Effector memory CD4-positive, alpha-beta T cell (primary cell): ENCODE measurements at regions not wholly inside any gene's neighbourhood (a gene's known extent, or its start where the extent isn't known, plus 50 kb on each side); places are given as distances from the start of the nearest gene placed in this dataset.

ENCODE experiments used
- DNase-seq, 3 donors: peaks; one replicate each; pipeline ENCODE4 v3.0.0-alpha.2; 2020
- H3K27ac ChIP-seq: 2 replicates; pipeline ENCODE4 v1.7.0; 2013; ENCODE audit warnings: mild to moderate bottlenecking, low read length, moderate library complexity; ENCODE audit not compliant: insufficient read depth, poor library complexity, severe bottlenecking
- H3K27me3 ChIP-seq: replicated peaks from 2 replicates; pipeline ENCODE4 v1.7.0; 2013; ENCODE audit warnings: mild to moderate bottlenecking, low read length; ENCODE audit not compliant: insufficient read depth, control insufficient read depth, poor library complexity, severe bottlenecking
- H3K36me3 ChIP-seq: 2 replicates; pipeline ENCODE4 v1.7.0; 2013; ENCODE audit warnings: mild to moderate bottlenecking, low read length, moderate library complexity; ENCODE audit not compliant: control insufficient read depth, insufficient read depth
- H3K4me1 ChIP-seq: 2 replicates; pipeline ENCODE4 v1.7.0; 2013; ENCODE audit warnings: low read length, mild to moderate bottlenecking; ENCODE audit not compliant: control insufficient read depth, insufficient read depth, poor library complexity, severe bottlenecking
- H3K4me3 ChIP-seq: 2 replicates; pipeline ENCODE4 v1.7.0; 2013; ENCODE audit warnings: low read length, low read depth, mild to moderate bottlenecking; ENCODE audit not compliant: insufficient read depth, poor library complexity, severe bottlenecking
- H3K9me3 ChIP-seq: 2 replicates; pipeline ENCODE4 v1.7.0; 2013; ENCODE audit warnings: mild to moderate bottlenecking, low read length, moderate library complexity; ENCODE audit not compliant: control insufficient read depth

GRCh38 chr6:66735106-66735890, 1028.3 kb upstream of the EYS start:
- Histone ChIP-seq H3K9me3 (no peaks in the 10 kb centered on the region), H3K36me3 (no peaks in the 10 kb centered on the region), H3K27me3 (no peaks in the 10 kb centered on the region), H3K4me1 (no peaks in the 10 kb centered on the region), H3K4me3 (no peak overlapping the region), H3K27ac (no peak overlapping the region)
- no peak for DNase-seq

- no peak for DNase-seq
- Histone ChIP-seq H3K4me1 (no peaks in the 10 kb centered on the region), H3K36me3 (no peaks in the 10 kb centered on the region), H3K4me3 (no peak overlapping the region), H3K27me3 (no peaks in the 10 kb centered on the region), H3K9me3 (no peaks in the 10 kb centered on the region), H3K27ac (no peak overlapping the region)
These were observed 1024.3 kb upstream of the EYS start for GRCh38 chr6:66731310-66731709.

DNA sequence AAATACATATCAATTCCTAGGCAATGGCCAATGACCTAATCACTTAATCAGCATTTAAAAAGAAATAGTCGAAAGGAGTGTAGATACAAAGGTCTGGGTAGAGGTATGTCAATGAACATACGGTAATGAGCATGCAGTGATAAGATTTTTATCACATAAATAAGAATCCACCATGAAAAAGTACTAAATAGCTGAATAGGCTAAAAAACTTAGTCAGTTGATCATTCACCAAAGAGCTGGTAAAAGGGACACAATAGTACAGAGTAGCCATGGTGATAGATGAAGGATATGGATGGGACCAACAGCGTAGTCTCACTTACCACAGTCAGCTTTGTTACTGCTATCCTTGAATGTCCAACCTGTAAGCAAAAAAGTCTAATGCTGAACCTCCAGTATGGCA, 1018.6 kb upstream of the EYS start:
- H3K4me1 ChIP-seq = no peaks in the 10 kb centered on the region
- H3K9me3 ChIP-seq = no peaks in the 10 kb centered on the region
- H3K27me3 ChIP-seq = no peaks in the 10 kb centered on the region
- DNase-seq = no peak
- no peak overlapping the region for H3K4me3 ChIP-seq
- H3K36me3 ChIP-seq = no peaks in the 10 kb centered on the region
- no peak overlapping the region for H3K27ac ChIP-seq

GRCh38 chr6:66717801-66718200, 1010.8 kb upstream of the EYS start:
- Histone ChIP-seq H3K4me3 (no peak overlapping the region), H3K36me3 (no peaks in the 10 kb centered on the region), H3K4me1 (no peaks in the 10 kb centered on the region), H3K27ac (no peak overlapping the region), H3K9me3 (no peaks in the 10 kb centered on the region), H3K27me3 (no peaks in the 10 kb centered on the region)
- no peak for DNase-seq

- H3K36me3 ChIP-seq = no peaks in the 10 kb centered on the region
- no peaks in the 10 kb centered on the region for H3K27me3 ChIP-seq
- DNase-seq = no peak
- no peak overlapping the region for H3K27ac ChIP-seq
- no peaks in the 10 kb centered on the region for H3K9me3 ChIP-seq
- H3K4me3 ChIP-seq = no peak overlapping the region
- no peaks in the 10 kb centered on the region for H3K4me1 ChIP-seq
These were observed 992.4 kb upstream of the EYS start for GRCh38 chr6:66699385-66699784.

DNA sequence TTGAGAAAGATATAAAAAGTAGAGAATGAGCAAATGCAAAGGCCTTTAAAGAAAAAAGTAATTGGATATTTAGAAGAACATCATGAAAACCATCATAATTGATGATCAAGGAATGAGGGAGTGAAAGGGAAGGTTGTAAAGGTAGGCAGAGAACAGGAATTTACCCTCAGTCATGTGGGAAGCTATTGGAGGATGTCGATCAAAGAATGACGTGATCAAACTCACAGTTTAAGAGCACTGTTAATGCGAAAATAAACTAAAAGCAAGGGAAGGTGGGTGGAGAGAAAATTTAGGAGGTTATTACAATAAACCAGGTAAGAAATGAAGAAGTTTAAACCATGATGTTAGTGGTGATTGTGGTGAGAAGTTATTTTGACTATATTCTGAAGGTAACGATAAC, 982.6 kb upstream of the EYS start:
- no peak overlapping the region for H3K27ac ChIP-seq
- no peaks in the 10 kb centered on the region for H3K4me1 ChIP-seq
- no peaks in the 10 kb centered on the region for H3K9me3 ChIP-seq
- no peak for DNase-seq
- H3K36me3 ChIP-seq = no peaks in the 10 kb centered on the region
- H3K4me3 ChIP-seq = no peak overlapping the region
- no peaks in the 10 kb centered on the region for H3K27me3 ChIP-seq

DNA sequence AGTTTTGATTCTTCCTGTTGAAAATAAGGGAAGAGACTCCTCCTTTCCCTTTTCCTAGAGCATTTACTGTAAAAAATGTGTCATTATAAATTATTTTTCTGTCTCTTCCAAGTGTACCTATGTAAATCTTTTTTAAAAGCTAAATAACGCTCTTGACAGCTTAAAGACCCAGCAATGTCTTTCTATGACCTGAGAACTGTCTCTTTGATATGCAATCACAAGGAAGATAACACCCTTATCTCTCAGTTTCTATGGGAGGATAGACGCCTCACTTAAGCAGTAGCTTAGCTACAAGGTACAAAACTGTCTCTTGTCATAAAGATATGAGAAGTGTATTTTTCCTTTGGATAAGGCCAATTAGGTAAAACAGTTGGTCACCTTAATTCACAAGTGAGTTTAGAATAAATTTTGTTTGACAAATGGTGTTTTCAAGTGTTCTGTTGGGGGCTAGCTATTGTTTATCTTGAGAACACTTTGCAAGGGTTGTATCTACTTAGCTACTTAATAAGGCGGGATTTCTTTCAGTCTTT, 980.6 kb upstream of the EYS start:
- Histone ChIP-seq H3K27ac (no peak overlapping the region), H3K4me3 (no peak overlapping the region), H3K36me3 (no peaks in the 10 kb centered on the region), H3K4me1 (no peaks in the 10 kb centered on the region), H3K27me3 (no peaks in the 10 kb centered on the region), H3K9me3 (no peaks in the 10 kb centered on the region)
- DNase-seq = no peak

DNA sequence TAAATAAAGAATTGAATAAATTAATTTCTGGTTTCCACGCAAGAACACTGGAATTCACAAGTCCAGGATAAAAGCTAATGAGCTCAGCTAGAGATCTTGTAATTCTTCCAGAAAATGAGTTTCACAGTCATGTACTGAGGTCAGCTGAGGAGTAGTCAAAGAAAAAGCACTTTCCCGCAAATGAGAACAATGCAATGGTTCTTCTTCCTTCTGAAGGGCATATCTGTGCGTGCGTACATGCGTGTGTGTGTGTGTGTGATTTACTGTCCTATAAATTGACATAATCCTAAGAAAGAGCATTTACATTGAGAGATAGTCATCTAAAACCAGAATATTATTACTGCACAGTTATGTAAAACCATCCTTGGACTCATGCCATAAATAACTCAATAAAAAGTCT, 968.9 kb upstream of the EYS start:
- Histone ChIP-seq H3K36me3 (no peaks in the 10 kb centered on the region), H3K27ac (no peak overlapping the region), H3K4me3 (no peak overlapping the region), H3K4me1 (no peaks in the 10 kb centered on the region), H3K27me3 (no peaks in the 10 kb centered on the region), H3K9me3 (no peaks in the 10 kb centered on the region)
- no peak for DNase-seq

GRCh38 chr6:66664112-66664511, 957.1 kb upstream of the EYS start:
- no peak overlapping the region for H3K4me3 ChIP-seq
- no peak overlapping the region for H3K27ac ChIP-seq
- H3K9me3 ChIP-seq = no peaks in the 10 kb centered on the region
- no peaks in the 10 kb centered on the region for H3K27me3 ChIP-seq
- H3K4me1 ChIP-seq = no peaks in the 10 kb centered on the region
- H3K36me3 ChIP-seq = no peaks in the 10 kb centered on the region
- no peak for DNase-seq

DNA sequence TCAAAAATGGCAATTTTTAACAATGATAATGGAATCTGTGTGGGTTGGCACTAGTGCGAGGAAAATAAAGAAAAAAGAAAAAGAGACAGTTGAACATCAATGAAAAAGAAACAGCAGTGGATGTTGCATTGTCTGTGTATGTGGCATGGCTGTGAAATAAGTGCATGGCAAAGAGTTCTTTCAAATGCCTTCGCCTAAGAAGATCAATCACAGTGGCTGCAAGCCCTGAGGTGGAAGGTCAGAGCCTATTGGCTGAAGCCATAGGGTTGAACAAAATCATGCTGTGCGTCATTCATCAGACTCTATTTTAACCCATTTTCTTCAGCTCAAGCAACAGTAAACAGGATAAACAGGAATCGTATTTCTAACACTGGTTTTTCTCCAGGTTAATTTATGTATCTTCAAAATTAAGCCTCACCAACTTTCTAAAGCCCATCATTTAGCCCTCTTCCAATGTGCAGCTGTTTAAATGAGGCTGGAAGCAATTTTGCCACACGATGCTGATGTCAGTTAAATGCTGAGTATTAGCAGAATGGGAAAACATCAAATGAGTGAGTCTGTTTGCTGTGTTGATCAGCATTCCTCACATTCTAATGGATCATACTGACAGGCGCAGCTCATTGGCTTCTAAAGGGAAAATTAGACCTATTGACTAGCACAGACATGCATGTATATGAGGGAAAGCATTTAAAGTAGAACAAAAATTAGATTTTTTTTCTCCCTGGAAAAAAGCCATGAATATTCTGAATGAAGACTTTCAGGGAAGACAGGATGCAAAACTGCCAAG, 955.9 kb upstream of the EYS start:
- H3K27me3 ChIP-seq = no peaks in the 10 kb centered on the region
- H3K36me3 ChIP-seq = no peaks in the 10 kb centered on the region
- no peak overlapping the region for H3K27ac ChIP-seq
- no peak overlapping the region for H3K4me3 ChIP-seq
- no peaks in the 10 kb centered on the region for H3K4me1 ChIP-seq
- no peak for DNase-seq
- no peaks in the 10 kb centered on the region for H3K9me3 ChIP-seq
